ENCODE measurements at regions not wholly inside any gene's neighbourhood (a gene's known extent, or its start where the extent isn't known, plus 50 kb on each side); places are given as distances from the start of the nearest gene placed in this dataset.

- Histone ChIP-seq H3K36me3 (ENCODE audit: control insufficient read depth, insufficient read depth, low read length) (no peaks in the 10 kb centered on the region), H3K4me3 (ENCODE audit: low read length) (no peak overlapping the region), H3K27me3 (ENCODE audit: control insufficient read depth, insufficient read depth, low read length, poor library complexity, severe bottlenecking) (no peaks in the 10 kb centered on the region), H3K4me1 (ENCODE audit: control insufficient read depth, insufficient read depth, low read length) (peaks cover 12% of the 10 kb centered on the region), H3K27ac (ENCODE audit: low read depth, low read length) (no peak overlapping the region), H3K9me3 (ENCODE audit: control insufficient read depth, low read length) (no peaks in the 10 kb centered on the region), H3K9ac (ENCODE audit: extremely low read depth, low read length, poor library complexity, severe bottlenecking) (no peak overlapping the region)
- H3K4me3 Mint-ChIP-seq, result no peak overlapping the region
- TF ChIP-seq, protein P1, sequence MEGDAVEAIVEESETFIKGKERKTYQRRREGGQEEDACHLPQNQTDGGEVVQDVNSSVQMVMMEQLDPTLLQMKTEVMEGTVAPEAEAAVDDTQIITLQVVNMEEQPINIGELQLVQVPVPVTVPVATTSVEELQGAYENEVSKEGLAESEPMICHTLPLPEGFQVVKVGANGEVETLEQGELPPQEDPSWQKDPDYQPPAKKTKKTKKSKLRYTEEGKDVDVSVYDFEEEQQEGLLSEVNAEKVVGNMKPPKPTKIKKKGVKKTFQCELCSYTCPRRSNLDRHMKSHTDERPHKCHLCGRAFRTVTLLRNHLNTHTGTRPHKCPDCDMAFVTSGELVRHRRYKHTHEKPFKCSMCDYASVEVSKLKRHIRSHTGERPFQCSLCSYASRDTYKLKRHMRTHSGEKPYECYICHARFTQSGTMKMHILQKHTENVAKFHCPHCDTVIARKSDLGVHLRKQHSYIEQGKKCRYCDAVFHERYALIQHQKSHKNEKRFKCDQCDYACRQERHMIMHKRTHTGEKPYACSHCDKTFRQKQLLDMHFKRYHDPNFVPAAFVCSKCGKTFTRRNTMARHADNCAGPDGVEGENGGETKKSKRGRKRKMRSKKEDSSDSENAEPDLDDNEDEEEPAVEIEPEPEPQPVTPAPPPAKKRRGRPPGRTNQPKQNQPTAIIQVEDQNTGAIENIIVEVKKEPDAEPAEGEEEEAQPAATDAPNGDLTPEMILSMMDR (conservative IDR thresholded peaks at IDR 0.05), result no peak
- no peaks in the 10 kb centered on the region for H3K36me3 Mint-ChIP-seq (ENCODE audit: low read depth)
- no peaks in the 10 kb centered on the region for H3K9me3 Mint-ChIP-seq
- DNase-seq, result no peak
- H3K27ac Mint-ChIP-seq, result no peak overlapping the region
- peaks cover 26% of the 10 kb centered on the region for H3K4me1 Mint-ChIP-seq
- no peaks in the 10 kb centered on the region for H3K27me3 Mint-ChIP-seq (ENCODE audit: insufficient read depth)
- WGBS, 2 experiments (ENCODE audit: insufficient coverage in 1 of 2, insufficient read length in 1 of 2), result 88% methylated on average over 2 of the region's 2 CpGs; no CpG with 5 or more reads in 1 of the 2 experiments
Observed at GRCh38 chr5:61969347-61969746, 336.7 kb upstream of the KIF2A start.

DNA sequence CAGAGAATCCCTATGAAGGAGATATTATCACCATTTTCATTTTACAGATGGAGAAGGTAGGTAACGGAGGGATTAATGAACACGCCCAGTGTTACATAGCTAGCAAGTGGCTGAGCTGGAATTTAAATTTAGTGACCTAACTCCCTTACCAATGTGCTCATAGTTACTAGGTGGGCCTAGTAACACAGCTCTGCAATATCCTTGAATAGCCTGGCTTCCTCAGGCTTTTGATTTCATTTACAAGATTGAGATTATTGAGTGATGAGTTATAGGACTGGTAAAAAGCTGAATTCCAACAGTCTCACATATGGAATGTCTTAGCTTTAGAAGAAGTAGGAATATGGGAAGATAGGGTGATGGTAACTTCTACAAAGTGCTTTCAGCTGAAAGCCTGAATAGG, 336.3 kb upstream of the KIF2A start:
- Histone ChIP-seq H3K4me3 (ENCODE audit: low read length) (no peak overlapping the region), H3K9ac (ENCODE audit: extremely low read depth, low read length, poor library complexity, severe bottlenecking) (no peak overlapping the region), H3K36me3 (ENCODE audit: control insufficient read depth, insufficient read depth, low read length) (no peaks in the 10 kb centered on the region), H3K27me3 (ENCODE audit: control insufficient read depth, insufficient read depth, low read length, poor library complexity, severe bottlenecking) (no peaks in the 10 kb centered on the region), H3K4me1 (ENCODE audit: control insufficient read depth, insufficient read depth, low read length) (peaks cover 12% of the 10 kb centered on the region), H3K9me3 (ENCODE audit: control insufficient read depth, low read length) (no peaks in the 10 kb centered on the region), H3K27ac (ENCODE audit: low read depth, low read length) (no peak overlapping the region)
- WGBS, 2 experiments (ENCODE audit: insufficient coverage in 1 of 2, insufficient read length in 1 of 2), result 97 to 100% methylated on average over 1 to 2 of the region's 2 CpGs
- Mint-ChIP-seq H3K27me3 (ENCODE audit: insufficient read depth) (no peaks in the 10 kb centered on the region), H3K9me3 (no peaks in the 10 kb centered on the region), H3K27ac (no peak overlapping the region), H3K36me3 (ENCODE audit: low read depth) (no peaks in the 10 kb centered on the region), H3K4me3 (no peak overlapping the region), H3K4me1 (peaks cover 26% of the 10 kb centered on the region)
- DNase-seq, result no peak
- TF ChIP-seq, protein P1 (conservative IDR thresholded peaks at IDR 0.05), result no peak

DNA sequence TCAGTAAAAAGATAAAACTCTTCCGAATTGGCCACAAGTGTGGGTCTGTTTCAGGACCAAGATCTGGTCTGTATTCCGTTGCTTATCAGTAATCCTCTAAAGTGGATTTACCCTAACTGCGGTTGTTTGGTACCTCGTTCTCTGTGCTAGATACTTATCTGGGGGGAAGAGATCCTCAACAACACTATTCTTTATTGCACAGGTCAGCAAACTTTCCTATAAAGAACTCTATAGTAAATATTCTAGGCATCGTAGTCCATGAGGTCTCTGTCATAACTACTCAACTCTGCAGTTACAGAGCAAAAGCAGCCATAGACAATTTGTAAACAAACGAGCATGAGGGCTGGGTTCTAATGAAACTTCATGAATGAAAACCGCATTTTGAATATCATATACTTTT, 335.8 kb upstream of the KIF2A start:
- no peak overlapping the region for H3K27ac Mint-ChIP-seq
- H3K27ac ChIP-seq (ENCODE audit: low read depth, low read length), result no peak overlapping the region
- H3K4me3 ChIP-seq (ENCODE audit: low read length), result no peak overlapping the region
- no peak for DNase-seq
- TF ChIP-seq, protein P1 (conservative IDR thresholded peaks at IDR 0.05), result no peak
- H3K4me1 ChIP-seq (ENCODE audit: control insufficient read depth, insufficient read depth, low read length), result peaks cover 12% of the 10 kb centered on the region
- H3K9me3 ChIP-seq (ENCODE audit: control insufficient read depth, low read length), result no peaks in the 10 kb centered on the region
- no peaks in the 10 kb centered on the region for H3K36me3 Mint-ChIP-seq (ENCODE audit: low read depth)
- H3K9ac ChIP-seq (ENCODE audit: extremely low read depth, low read length, poor library complexity, severe bottlenecking), result no peak overlapping the region
- no peaks in the 10 kb centered on the region for H3K36me3 ChIP-seq (ENCODE audit: control insufficient read depth, insufficient read depth, low read length)
- no peaks in the 10 kb centered on the region for H3K9me3 Mint-ChIP-seq
- no peaks in the 10 kb centered on the region for H3K27me3 ChIP-seq (ENCODE audit: control insufficient read depth, insufficient read depth, low read length, poor library complexity, severe bottlenecking)
- H3K4me1 Mint-ChIP-seq, result peaks cover 26% of the 10 kb centered on the region
- no peaks in the 10 kb centered on the region for H3K27me3 Mint-ChIP-seq (ENCODE audit: insufficient read depth)
- no peak overlapping the region for H3K4me3 Mint-ChIP-seq
- 80 to 84% methylated on average over 5 to 7 of the region's 7 CpGs for WGBS, 2 experiments (ENCODE audit: insufficient coverage in 1 of 2, insufficient read length in 1 of 2)
